H1 (cell line): ENCODE measurements at regions not wholly inside any gene's neighbourhood (a gene's known extent, or its start where the extent isn't known, plus 50 kb on each side); places are given as distances from the start of the nearest gene placed in this dataset.
A peak's percentile ranks its signal among the peaks of the same experiment; 100 is the strongest.

Experiments
- CTCF ChIA-PET: fragments of 300-600 bp; sonication (Branson Sonifier 250); formaldehyde crosslinking; loops from one replicate; lab custom pipeline; 2021; ENCODE audit not compliant: partially characterized antibody; lab: Charles Lee
- POLR2A ChIA-PET: fragments of 300-600 bp; sonication (Branson Sonifier 250); formaldehyde crosslinking; loops from one replicate; lab custom pipeline; 2021; ENCODE audit warnings: inconsistent platforms; ENCODE audit not compliant: partially characterized antibody; lab: Charles Lee
- DNase-seq, 2 experiments: peaks; one replicate each; pipeline versions ENCODE4 v3.0.0 to v3.0.0-alpha.2; 2010 to 2022; ENCODE audit warnings: low spot score in 2 of 2, low read depth in 1 of 2, mixed read lengths in 1 of 2
- FAIRE-seq: peaks from 2 replicates; lab custom pipeline; 2011; peaks lifted over from hg19 to GRCh38; lab: Jason Lieb, UNC
- H2AFZ ChIP-seq: 2 replicates; pipeline ENCODE4 v1.8.1; 2012; ENCODE audit warnings: low read length, inconsistent platforms
- H2AK5ac ChIP-seq: 2 replicates; pipeline ENCODE4 v1.6.1; 2013; ENCODE audit warnings: low read depth, low read length
- H2BK120ac ChIP-seq: replicated peaks from 2 replicates; pipeline ENCODE3; 2013; ENCODE audit warnings: low read depth, low read length, inconsistent platforms
- H2BK12ac ChIP-seq: 2 replicates; pipeline ENCODE4 v1.6.1; 2013; ENCODE audit warnings: low read depth, low read length
- H2BK15ac ChIP-seq: 2 replicates; pipeline ENCODE4 v1.6.1; 2013; ENCODE audit warnings: low read length
- H2BK20ac ChIP-seq: 2 replicates; pipeline ENCODE4 v1.6.1; 2013; ENCODE audit warnings: low read length
- H2BK5ac ChIP-seq: 2 replicates; pipeline ENCODE4 v1.6.1; 2013; ENCODE audit warnings: low read depth, low read length
- H3K14ac ChIP-seq: 2 replicates; pipeline ENCODE4 v1.6.1; 2013; ENCODE audit warnings: inconsistent platforms; ENCODE audit not compliant: insufficient read length
- H3K18ac ChIP-seq: 2 replicates; pipeline ENCODE4 v1.6.1; 2013; ENCODE audit warnings: low read length; ENCODE audit errors: extremely low read depth
- H3K23ac ChIP-seq: 2 replicates; pipeline ENCODE4 v1.6.1; 2013; ENCODE audit warnings: inconsistent platforms; ENCODE audit not compliant: insufficient read length
- H3K23me2 ChIP-seq: 2 replicates; pipeline ENCODE4 v1.6.1; 2013; ENCODE audit warnings: low read depth, low read length
- H3K27ac ChIP-seq: 2 replicates; pipeline ENCODE4 v1.6.1; 2011; ENCODE audit warnings: low read depth, low read length, inconsistent platforms
- H3K27me3 ChIP-seq, 4 experiments: replicated peaks in 1 of 4; 1 replicate in 1 of 4; 2 replicates in 3 of 4; pipeline versions ENCODE4 v1.6.1 to v1.8.1; 2011 to 2013; ENCODE audit warnings: low read length in 3 of 4, mild to moderate bottlenecking in 3 of 4, inconsistent platforms in 2 of 4, mixed read lengths in 2 of 4, moderate library complexity in 1 of 4; ENCODE audit not compliant: control insufficient read depth in 3 of 4, insufficient read depth in 3 of 4; ENCODE audit errors: extremely low read depth in 1 of 4
- H3K36me3 ChIP-seq, 4 experiments: 2 replicates each; pipeline versions ENCODE4 v1.6.1 to v1.8.1; 2011 to 2013; ENCODE audit warnings: mild to moderate bottlenecking in 4 of 4, low read length in 3 of 4, moderate library complexity in 2 of 4, control low read depth in 1 of 4, inconsistent platforms in 1 of 4; ENCODE audit not compliant: insufficient read depth in 4 of 4, control insufficient read depth in 2 of 4
- H3K4ac ChIP-seq: replicated peaks from 2 replicates; pipeline ENCODE3; 2013; ENCODE audit warnings: low read length, low read depth, mixed read lengths, inconsistent platforms; ENCODE audit not compliant: insufficient read length
- H3K4me1 ChIP-seq, 4 experiments: replicated peaks in 1 of 4; 1 replicate in 1 of 4; 2 replicates in 3 of 4; pipeline versions ENCODE4 v1.6.1 to v1.8.1; 2011 to 2013; ENCODE audit warnings: low read length in 3 of 4, inconsistent platforms in 2 of 4, mixed read lengths in 1 of 4; ENCODE audit not compliant: insufficient read depth in 4 of 4, control insufficient read depth in 3 of 4
- H3K4me2 ChIP-seq, 2 experiments: 2 replicates each; pipeline versions ENCODE4 v1.6.1 to v1.8.1; 2011 to 2013; ENCODE audit warnings: low read depth in 2 of 2, low read length in 2 of 2, control low read depth in 1 of 2, inconsistent platforms in 1 of 2, mild to moderate bottlenecking in 1 of 2; ENCODE audit not compliant: insufficient read depth in 1 of 2
- H3K4me3 ChIP-seq, 4 experiments: fragments of 200-600, 300-600 bp in 1 of 4; sonication (generic), shearing (Covaris generic), sonication (Bioruptor Twin) in 1 of 4; 2 replicates each; pipeline versions ENCODE4 v1.5.1 to v1.8.1; 2011 to 2016; ENCODE audit warnings: low read length in 4 of 4, low read depth in 3 of 4, control low read depth in 2 of 4, inconsistent platforms in 2 of 4, mild to moderate bottlenecking in 2 of 4, mixed read lengths in 1 of 4, moderate library complexity in 1 of 4; ENCODE audit not compliant: insufficient read depth in 2 of 4; ENCODE audit errors: extremely low read depth in 1 of 4
- H3K56ac ChIP-seq: replicated peaks from 2 replicates; pipeline ENCODE3; 2013; ENCODE audit warnings: low read depth, mild to moderate bottlenecking, mixed read lengths, low read length, inconsistent platforms; ENCODE audit not compliant: insufficient read length
- H3K79me1 ChIP-seq: 2 replicates; pipeline ENCODE4 v1.6.1; 2013; ENCODE audit warnings: low read depth, low read length, control low read depth
- H3K79me2 ChIP-seq, 2 experiments: 2 replicates each; pipeline versions ENCODE4 v1.6.1 to v1.8.1; 2012 to 2013; ENCODE audit warnings: low read length in 2 of 2, mild to moderate bottlenecking in 2 of 2, inconsistent platforms in 1 of 2; ENCODE audit not compliant: insufficient read depth in 2 of 2, control insufficient read depth in 1 of 2
- H3K9ac ChIP-seq, 4 experiments: replicated peaks in 1 of 4; 1 replicate in 1 of 4; 2 replicates in 3 of 4; pipeline versions ENCODE4 v1.6.1 to v1.8.1; 2011 to 2013; ENCODE audit warnings: low read depth in 3 of 4, low read length in 3 of 4, control low read depth in 2 of 4, mild to moderate bottlenecking in 2 of 4, moderate library complexity in 2 of 4, inconsistent platforms in 1 of 4; ENCODE audit errors: extremely low read depth in 1 of 4
- H3K9me3 ChIP-seq, 2 experiments: 2 replicates each; pipeline versions ENCODE4 v1.6.1 to v1.8.1; 2012 to 2013; ENCODE audit warnings: mild to moderate bottlenecking in 2 of 2, moderate library complexity in 2 of 2, control low read depth in 1 of 2, inconsistent platforms in 1 of 2, low read depth in 1 of 2, low read length in 1 of 2, mixed read lengths in 1 of 2; ENCODE audit not compliant: insufficient read depth in 2 of 2
- H4K20me1 ChIP-seq, 2 experiments: replicated peaks in 1 of 2; 2 replicates each; pipeline versions ENCODE3 to v1.8.1; 2011 to 2013; ENCODE audit warnings: inconsistent platforms in 2 of 2, low read length in 2 of 2, mild to moderate bottlenecking in 1 of 2; ENCODE audit not compliant: insufficient read depth in 2 of 2, control insufficient read depth in 1 of 2
- H4K5ac ChIP-seq: 2 replicates; pipeline ENCODE4 v1.6.1; 2013; ENCODE audit warnings: low read length, low read depth, mixed read lengths, inconsistent platforms; ENCODE audit not compliant: insufficient read length
- H4K8ac ChIP-seq: 2 replicates; pipeline ENCODE4 v1.8.0; 2013; ENCODE audit warnings: mild to moderate bottlenecking, moderate library complexity, low read length, inconsistent platforms; ENCODE audit not compliant: insufficient read depth; ENCODE audit errors: extremely low read depth
- H4K91ac ChIP-seq: replicated peaks from 2 replicates; pipeline ENCODE3; 2013; ENCODE audit warnings: low read length, mixed read lengths, inconsistent platforms; ENCODE audit not compliant: insufficient read length
- BRCA1 ChIP-seq: IDR thresholded peaks from 2 replicates; pipeline ENCODE4 v1.6.1; 2012; ENCODE audit warnings: low read depth, low read length, improper control_type of control experiment
- CHD1 ChIP-seq: IDR thresholded peaks from 2 replicates; pipeline ENCODE4 v1.6.1; 2012; ENCODE audit warnings: low read depth, low read length, improper control_type of control experiment
- FOSL1 ChIP-seq: IDR thresholded peaks from 2 replicates; pipeline ENCODE4 v1.6.1; 2011; ENCODE audit warnings: mild to moderate bottlenecking, low read depth, low read length, moderate library complexity; ENCODE audit not compliant: insufficient read depth
- WGBS, 2 experiments: shearing (Covaris generic) in 1 of 2; methylation state at CpG; one replicate each; pipeline versions ENCODE4 v1.1.6 to v1.1.7; 2013 to 2015; ENCODE audit warnings: low lambda C conversion rate in 2 of 2, mixed read lengths in 2 of 2, inconsistent platforms in 1 of 2, low coverage in 1 of 2, missing lambda C conversion rate in 1 of 2; ENCODE audit not compliant: insufficient replicate concordance in 2 of 2, insufficient coverage in 1 of 2, insufficient read length in 1 of 2; ENCODE audit errors: extremely low coverage in 1 of 2, missing lambda C conversion rate in 1 of 2; 5-methylcytosine and 5-hydroxymethylcytosine counted together

- H3K4ac ChIP-seq: no peak overlapping the region
- no peak for FAIRE-seq
- CTCF ChIA-PET: interaction anchor here (0.8 kb wide), 1 partner anchor 52 kb away, joined by 3 read pairs; no protein-coding TSS in a partner anchor
Measured at GRCh38 chr20:63091901-63092659, 85.3 kb upstream of the BHLHE23 start.

More at GRCh38 chr20:63091901-63092659, 85.3 kb upstream of the BHLHE23 start:
- Histone ChIP-seq H3K36me3 (no peaks in the 10 kb centered on the region), H2BK120ac (no peak overlapping the region), H3K4me1 (no peaks in the 10 kb centered on the region; a peak in 2 of 7 replicates), H2BK12ac (peak overlapping the region; percentile 80; the same call in 1 of the 2 replicates), H4K5ac (no peak overlapping the region), H3K18ac (no peak overlapping the region), H2BK15ac (no peak overlapping the region), H3K14ac (no peak overlapping the region), H3K9me3 (no peaks in the 10 kb centered on the region), H3K23me2 (no peaks in the 10 kb centered on the region), H3K79me1 (no peaks in the 10 kb centered on the region), H2AFZ (no peak overlapping the region), H4K91ac (no peak overlapping the region), H3K4me3 (no peak overlapping the region), H4K20me1 (no peaks in the 10 kb centered on the region), H3K27ac (no peak overlapping the region), H4K8ac (no peak overlapping the region), H3K9ac (no peak overlapping the region), H3K56ac (no peak overlapping the region), H3K79me2 (no peaks in the 10 kb centered on the region), H3K23ac (no peak overlapping the region), H2BK20ac (no peak overlapping the region), H2BK5ac (no peak overlapping the region), H3K4me2 (no peak overlapping the region), H3K27me3 (peaks cover 0 to 2% (median 0%) of the 10 kb centered on the region in 4 experiments; a peak in 1 of 7 replicates), H2AK5ac (no peak overlapping the region)
- POLR2A ChIA-PET: interaction anchor here (1.9 kb wide), 1 partner anchor 10 kb away, joined by 4 read pairs; no protein-coding TSS in a partner anchor
- DNase-seq: no peak
- no peak for TF ChIP-seq CHD1
- no peak for TF ChIP-seq BRCA1
- TF ChIP-seq FOSL1: no peak
- 82% methylated on average over 26 of the region's 31 CpGs; no CpG with 5 or more reads in 1 of the 2 experiments for WGBS, 2 experiments
